Panc1 (cell line): ENCODE measurements at regions not wholly inside any gene's neighbourhood (a gene's known extent, or its start where the extent isn't known, plus 50 kb on each side); places are given as distances from the start of the nearest gene placed in this dataset.

Experiments used
- ATAC-seq: fragments of 200-7000 bp; cut with Tn5 transposase; 2 replicates; pipeline ENCODE4 v1.9.1; 2020; ENCODE audit warnings: mild to moderate bottlenecking, moderate library complexity
- BruUV-seq: library from RNA; stranded (reverse); fragments of 400-500 nt; replicated peaks from 2 replicates; lab custom pipeline; 2021; lab: Mats Ljungman, UMichigan
- CTCF ChIA-PET: fragments of 300-600 bp; sonication (Branson Sonifier 250); formaldehyde crosslinking; loops from one replicate; lab custom pipeline; 2022; ENCODE audit warnings: antibody characterized with exemption; lab: Charles Lee
- POLR2A ChIA-PET: fragments of 300-600 bp; sonication (Branson Sonifier 250); formaldehyde crosslinking; loops from one replicate; lab custom pipeline; 2022; ENCODE audit warnings: antibody characterized with exemption; lab: Charles Lee
- DNase-seq: peaks from one replicate; pipeline ENCODE4 v3.0.0-alpha.2; 2010; ENCODE audit warnings: low read depth, low spot score
- H3K27ac ChIP-seq: 2 replicates; pipeline ENCODE4 v1.5.1; 2011; ENCODE audit warnings: mild to moderate bottlenecking, low read length, inconsistent platforms
- H3K27me3 ChIP-seq: fragments of 200-500 bp; sonication (Bioruptor generic); 2 replicates; pipeline ENCODE4 v1.6.0; 2014; ENCODE audit warnings: low read length, inconsistent platforms; ENCODE audit not compliant: control insufficient read depth, insufficient read depth
- H3K36me3 ChIP-seq: fragments of 200-500 bp; sonication (Bioruptor generic); 2 replicates; pipeline ENCODE4 v1.5.1; 2014; ENCODE audit warnings: inconsistent platforms, mild to moderate bottlenecking, low read length, moderate library complexity; ENCODE audit not compliant: control insufficient read depth, insufficient read depth
- H3K4me1 ChIP-seq: 2 replicates; pipeline ENCODE4 v1.5.1; 2011; ENCODE audit warnings: inconsistent platforms, mild to moderate bottlenecking, low read length, moderate library complexity; ENCODE audit not compliant: control insufficient read depth, insufficient read depth
- H3K4me3 ChIP-seq, 2 experiments: 2 replicates each; pipeline ENCODE4 v1.5.1; 2011 to 2012; ENCODE audit warnings: low read depth in 2 of 2, low read length in 2 of 2, mild to moderate bottlenecking in 2 of 2, inconsistent platforms in 1 of 2, moderate library complexity in 1 of 2
- H3K9me3 ChIP-seq: fragments of 200-500 bp; sonication (Bioruptor generic); 2 replicates; pipeline ENCODE4 v1.5.1; 2014; ENCODE audit warnings: low read depth, mild to moderate bottlenecking, inconsistent platforms, low read length, moderate library complexity; ENCODE audit not compliant: control insufficient read depth, insufficient read depth
- CTCF ChIP-seq: fragments of 450-650 bp; IDR thresholded peaks from 2 replicates; pipeline ENCODE4 v1.5.1; 2017; ENCODE audit warnings: mild to moderate bottlenecking
- POLR2AphosphoS5 ChIP-seq: IDR thresholded peaks from 2 replicates; pipeline ENCODE4 v1.6.1; 2012; ENCODE audit warnings: mild to moderate bottlenecking, low read depth, low read length, moderate library complexity
- REST ChIP-seq, 2 experiments: IDR thresholded peaks; 2 replicates each; pipeline ENCODE4 v1.6.1; 2011 to 2012; ENCODE audit warnings: low read depth in 2 of 2, control low read depth in 1 of 2, low read length in 1 of 2, mild to moderate bottlenecking in 1 of 2, moderate library complexity in 1 of 2; ENCODE audit not compliant: insufficient read depth in 1 of 2
- SIN3A ChIP-seq: IDR thresholded peaks from 2 replicates; pipeline ENCODE4 v1.6.1; 2012; ENCODE audit warnings: low read depth, mild to moderate bottlenecking, low read length, moderate library complexity, borderline replicate concordance; ENCODE audit not compliant: insufficient read depth
- TCF7L2 ChIP-seq: IDR thresholded peaks from 2 replicates; pipeline ENCODE4 v1.6.1; 2011; ENCODE audit warnings: mild to moderate bottlenecking, low read depth, low read length, inconsistent platforms
- in situ Hi-C: cut with HindIII; loops from 2 replicates; pipeline ENCODE4 v1.10.0; 2016; ENCODE audit warnings: low sequenced_read_pairs, low pct_unique_long_range_greater_than_20kb
- intact Hi-C: fragments of 100-400 bp; cut with micrococcal nuclease; formaldehyde crosslinking; loops from one replicate; pipeline ENCODE4 v1.10.0; 2022; ENCODE audit not compliant: unreplicated experiment

GRCh38 chr2:5035057-5035488, 657.1 kb upstream of the SOX11 start:
- CTCF ChIA-PET: no interaction called here
- in situ Hi-C loops: no loop called here
- ATAC-seq: no peak

GRCh38 chr2:5036256-5036655, 655.9 kb upstream of the SOX11 start:
- H3K4me1 ChIP-seq: no peaks in the 10 kb centered on the region
- H3K27me3 ChIP-seq: no peaks in the 10 kb centered on the region
- no peak for DNase-seq
- no peaks in the 10 kb centered on the region for H3K36me3 ChIP-seq
- no peaks in the 10 kb centered on the region for H3K9me3 ChIP-seq
- no peak overlapping the region for H3K4me3 ChIP-seq
- no peak for TF ChIP-seq SIN3A
- no peak for TF ChIP-seq REST (IDR thresholded peaks at IDR 0.05; ENCODE audit: insufficient read depth in 1 of 2, low read depth in 2 of 2, low read length in 1 of 2)
- no peak for TF ChIP-seq TCF7L2
- TF ChIP-seq POLR2AphosphoS5: no peak
- H3K27ac ChIP-seq: no peak overlapping the region
- POLR2A ChIA-PET: no interaction called here
- no peak for ATAC-seq
- intact Hi-C loops (no loop called here), in situ Hi-C loops (no loop called here)
- CTCF ChIA-PET: no interaction called here
- BruUV-seq: no TSS peak

More at GRCh38 chr2:5035057-5035488, 657.1 kb upstream of the SOX11 start:
- POLR2A ChIA-PET: no interaction called here
- no peak overlapping the region for H3K27ac ChIP-seq
- no peaks in the 10 kb centered on the region for H3K27me3 ChIP-seq
- intact Hi-C loops: no loop called here
- no peaks in the 10 kb centered on the region for H3K36me3 ChIP-seq
- DNase-seq: no peak
- no TSS peak for BruUV-seq
- no peaks in the 10 kb centered on the region for H3K9me3 ChIP-seq
- H3K4me3 ChIP-seq: no peak overlapping the region
- TF ChIP-seq SIN3A (no peak), REST (IDR thresholded peaks at IDR 0.05; ENCODE audit: insufficient read depth in 1 of 2, low read depth in 2 of 2, low read length in 1 of 2) (no peak), TCF7L2 (no peak), CTCF (no peak), POLR2AphosphoS5 (no peak)
- H3K4me1 ChIP-seq: no peaks in the 10 kb centered on the region
